HUES6 (cell line): ENCODE measurements at regions not wholly inside any gene's neighbourhood (a gene's known extent, or its start where the extent isn't known, plus 50 kb on each side); places are given as distances from the start of the nearest gene placed in this dataset.
"Not testable (repeated sequence)": the region's sequence is repeated elsewhere in the genome, so short reads cannot be mapped to it uniquely, and the experiment has no call there.

Experiments
- H3K27ac ChIP-seq: 2 replicates; pipeline ENCODE4 v1.7.0; 2013; ENCODE audit warnings: low read depth, mild to moderate bottlenecking, low read length, inconsistent platforms
- H3K27me3 ChIP-seq: 2 replicates; pipeline ENCODE4 v1.6.1; 2013; ENCODE audit warnings: low read length; ENCODE audit not compliant: control insufficient read depth, insufficient read depth
- H3K36me3 ChIP-seq: 2 replicates; pipeline ENCODE4 v1.6.1; 2013; ENCODE audit warnings: low read length; ENCODE audit not compliant: control insufficient read depth, insufficient read depth
- H3K4me1 ChIP-seq: 2 replicates; pipeline ENCODE4 v1.6.1; 2013; ENCODE audit warnings: low read length; ENCODE audit not compliant: control insufficient read depth, insufficient read depth
- H3K4me3 ChIP-seq: 2 replicates; pipeline ENCODE4 v1.5.1; 2013; ENCODE audit warnings: low read depth, low read length
- H3K9ac ChIP-seq: one replicate; pipeline ENCODE4 v1.6.1; 2013; ENCODE audit warnings: mild to moderate bottlenecking, low read length
- H3K9me3 ChIP-seq: 2 replicates; pipeline ENCODE4 v1.6.1; 2013; ENCODE audit warnings: low read depth, low read length; ENCODE audit not compliant: control insufficient read depth, insufficient read depth

- H3K9me3 ChIP-seq: no peaks in the 10 kb centered on the region
- H3K9ac ChIP-seq: no peak overlapping the region
- no peaks in the 10 kb centered on the region for H3K27me3 ChIP-seq
- H3K27ac ChIP-seq: no peak overlapping the region
- no peak overlapping the region for H3K4me3 ChIP-seq
- H3K36me3 ChIP-seq: no peaks in the 10 kb centered on the region
- H3K4me1 ChIP-seq: peaks cover 18% of the 10 kb centered on the region
These were observed 709.8 kb downstream of the LTN1 start for GRCh38 chr21:28282833-28283232.

GRCh38 chr21:28281357-28281756 is 711.3 kb downstream of the LTN1 start:
- H3K27me3 ChIP-seq: not testable (repeated sequence)

DNA sequence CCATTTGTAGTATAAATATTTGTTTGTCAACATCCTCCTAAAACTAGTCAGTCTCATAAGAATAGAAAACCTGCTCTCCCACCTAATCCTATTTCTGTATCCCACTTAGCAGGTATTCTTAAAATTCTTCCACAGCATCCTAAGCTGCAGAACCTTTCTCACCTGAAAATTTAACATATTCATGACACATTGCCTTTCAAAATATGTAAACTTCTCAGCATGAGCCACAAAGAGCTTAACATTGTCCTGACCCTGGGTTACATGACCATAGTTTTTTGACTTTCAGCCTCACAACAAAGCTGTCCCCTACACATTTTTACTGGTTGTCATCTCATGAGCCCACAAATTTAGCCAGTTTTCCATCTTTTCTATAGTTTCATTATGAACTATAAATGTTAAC is 712.1 kb downstream of the LTN1 start:
- Histone ChIP-seq H3K4me1 (peaks cover 18% of the 10 kb centered on the region), H3K4me3 (no peak overlapping the region), H3K27ac (no peak overlapping the region), H3K9me3 (peaks cover 2% of the 10 kb centered on the region; the same call in 1 of the 2 replicates), H3K9ac (no peak overlapping the region), H3K36me3 (no peaks in the 10 kb centered on the region), H3K27me3 (no peaks in the 10 kb centered on the region)

More at GRCh38 chr21:28281357-28281756, 711.3 kb downstream of the LTN1 start:
- H3K4me3 ChIP-seq, H3K36me3 ChIP-seq, H3K9ac ChIP-seq, H3K27ac ChIP-seq, H3K9me3 ChIP-seq: not testable (repeated sequence)
- peaks cover 18% of the 10 kb centered on the region for H3K4me1 ChIP-seq

DNA sequence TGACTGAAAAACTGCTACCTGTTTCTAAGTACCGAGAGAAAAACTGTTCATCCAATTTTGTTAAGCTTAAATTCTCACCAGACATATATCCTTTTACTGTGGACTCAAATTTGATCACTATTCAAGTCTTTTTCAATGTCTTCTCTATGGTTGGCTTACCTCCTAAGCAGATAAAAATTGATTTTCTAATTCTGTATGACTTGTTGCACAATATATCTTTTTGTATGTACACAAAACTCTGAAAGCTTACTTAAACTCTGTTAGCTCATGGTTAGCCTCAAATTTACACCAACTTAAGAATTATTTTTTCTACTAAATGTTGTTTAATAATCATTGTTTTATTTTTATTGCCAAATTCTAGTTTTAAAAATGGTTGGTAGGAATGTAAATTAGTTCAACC is 715.4 kb downstream of the LTN1 start:
- no peaks in the 10 kb centered on the region for H3K36me3 ChIP-seq
- H3K27me3 ChIP-seq: no peaks in the 10 kb centered on the region
- H3K4me1 ChIP-seq: peaks cover 4% of the 10 kb centered on the region; the same call in 1 of the 2 replicates
- H3K9me3 ChIP-seq: peaks cover 2% of the 10 kb centered on the region; the same call in 1 of the 2 replicates
- no peak overlapping the region for H3K4me3 ChIP-seq
- no peak overlapping the region for H3K27ac ChIP-seq
- H3K9ac ChIP-seq: no peak overlapping the region

DNA sequence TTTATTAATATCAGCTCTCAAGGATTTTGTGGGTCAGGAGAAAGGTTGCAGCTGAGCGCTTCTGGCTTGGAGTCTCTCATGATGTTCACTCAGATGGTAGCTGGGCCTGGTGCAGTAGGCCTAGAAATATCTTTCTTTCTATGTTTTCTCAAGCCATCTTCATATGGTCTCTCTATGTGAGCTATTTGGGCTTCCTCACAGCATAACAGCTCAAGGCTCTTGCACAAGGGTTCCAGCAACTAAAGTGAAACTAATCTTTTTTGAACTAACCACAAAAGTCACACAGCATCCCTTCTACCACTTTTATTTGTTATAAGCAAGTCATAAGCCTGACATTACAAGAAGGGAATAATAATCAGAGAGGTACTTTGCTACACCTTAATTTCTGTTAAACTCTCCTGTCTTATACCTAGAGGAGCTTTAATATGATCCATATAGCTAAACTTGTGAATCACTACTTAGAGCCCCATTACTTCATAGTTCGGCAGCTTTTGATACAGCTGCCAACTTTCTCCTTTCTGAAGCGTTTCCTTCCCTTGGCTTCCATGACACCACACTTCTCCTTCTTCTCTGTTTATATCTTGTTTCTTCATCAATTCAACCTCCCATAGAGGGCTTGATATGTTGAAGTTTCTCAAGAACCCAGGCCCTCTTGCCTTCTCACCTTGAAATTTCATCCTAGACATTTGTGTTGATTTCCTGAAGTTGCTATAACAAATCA is 720.2 kb downstream of the LTN1 start:
- Histone ChIP-seq H3K9me3 (peaks cover 2% of the 10 kb centered on the region; the same call in 1 of the 2 replicates), H3K27me3 (no peaks in the 10 kb centered on the region), H3K4me3 (no peak overlapping the region), H3K27ac (no peak overlapping the region), H3K4me1 (no peaks in the 10 kb centered on the region), H3K36me3 (no peaks in the 10 kb centered on the region), H3K9ac (no peak overlapping the region)

DNA sequence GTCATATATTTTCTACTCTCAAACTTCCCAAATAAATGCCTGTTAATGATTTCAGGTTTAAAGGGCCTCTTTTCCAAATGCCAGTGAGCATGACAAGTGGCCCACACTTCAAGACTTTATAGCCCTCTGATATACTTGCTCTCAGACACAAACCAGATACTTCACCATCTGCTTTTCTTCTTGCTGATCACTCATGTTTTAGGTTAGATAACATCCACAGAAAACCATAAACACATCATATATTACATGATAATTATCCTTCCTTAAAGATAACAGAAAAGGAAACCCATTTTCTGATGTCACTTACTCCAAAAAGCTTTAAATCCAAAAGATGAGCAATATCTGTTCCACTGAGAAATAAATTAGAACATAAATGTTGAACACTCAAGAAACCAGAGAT is 723.5 kb downstream of the LTN1 start:
- Histone ChIP-seq H3K27ac (no peak overlapping the region), H3K4me3 (no peak overlapping the region), H3K4me1 (no peaks in the 10 kb centered on the region), H3K9ac (no peak overlapping the region), H3K27me3 (no peaks in the 10 kb centered on the region), H3K36me3 (no peaks in the 10 kb centered on the region), H3K9me3 (no peaks in the 10 kb centered on the region)

DNA sequence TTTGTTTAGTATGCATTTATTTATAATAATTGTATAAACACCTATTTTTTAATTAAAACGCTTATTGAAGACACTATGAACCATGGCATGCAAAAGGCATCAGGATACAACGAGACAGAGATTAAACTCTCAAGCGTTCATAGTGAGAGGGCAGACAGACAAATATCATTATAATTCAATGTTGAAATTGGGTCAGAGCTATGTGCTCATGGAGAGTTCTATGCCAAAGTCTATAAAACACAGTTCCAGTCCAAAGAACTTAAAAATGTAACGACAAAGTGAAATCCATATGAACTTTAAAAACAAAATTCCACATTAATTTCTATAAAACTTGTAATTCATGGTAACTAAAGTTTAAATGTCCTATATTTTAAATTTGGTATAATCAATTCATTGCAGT is 724.0 kb downstream of the LTN1 start:
- H3K9ac ChIP-seq: no peak overlapping the region
- no peak overlapping the region for H3K4me3 ChIP-seq
- H3K36me3 ChIP-seq: no peaks in the 10 kb centered on the region
- no peaks in the 10 kb centered on the region for H3K4me1 ChIP-seq
- no peaks in the 10 kb centered on the region for H3K27me3 ChIP-seq
- no peaks in the 10 kb centered on the region for H3K9me3 ChIP-seq
- no peak overlapping the region for H3K27ac ChIP-seq

GRCh38 chr21:28267449-28267848 is 725.2 kb downstream of the LTN1 start:
- H3K4me3 ChIP-seq: no peak overlapping the region
- no peaks in the 10 kb centered on the region for H3K4me1 ChIP-seq
- H3K9ac ChIP-seq: no peak overlapping the region
- no peaks in the 10 kb centered on the region for H3K9me3 ChIP-seq
- H3K27me3 ChIP-seq: no peaks in the 10 kb centered on the region
- H3K27ac ChIP-seq: no peak overlapping the region
- no peaks in the 10 kb centered on the region for H3K36me3 ChIP-seq

DNA sequence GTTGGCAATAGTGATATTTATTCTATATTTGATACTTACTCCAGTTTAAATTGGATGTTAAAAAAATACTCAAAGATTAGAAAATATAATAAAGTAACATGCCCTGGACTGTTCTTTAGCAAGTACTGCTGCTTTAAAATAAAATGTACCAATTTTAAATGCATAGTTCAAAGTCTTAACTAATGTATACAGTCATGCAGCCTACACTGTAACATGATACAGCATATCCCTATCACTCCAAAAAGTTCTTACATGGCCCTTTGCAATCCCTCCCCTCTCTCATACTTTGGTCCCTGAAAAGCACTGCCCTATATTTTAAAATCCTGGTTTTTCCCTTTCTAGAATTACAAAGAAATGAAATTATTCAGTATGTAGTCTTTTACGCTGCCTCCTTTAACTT is 726.6 kb downstream of the LTN1 start:
- H3K4me3 ChIP-seq: no peak overlapping the region
- no peaks in the 10 kb centered on the region for H3K4me1 ChIP-seq
- no peaks in the 10 kb centered on the region for H3K27me3 ChIP-seq
- no peaks in the 10 kb centered on the region for H3K9me3 ChIP-seq
- no peak overlapping the region for H3K9ac ChIP-seq
- H3K27ac ChIP-seq: no peak overlapping the region
- H3K36me3 ChIP-seq: no peaks in the 10 kb centered on the region

- H3K9me3 ChIP-seq: no peaks in the 10 kb centered on the region
- no peaks in the 10 kb centered on the region for H3K27me3 ChIP-seq
- no peaks in the 10 kb centered on the region for H3K4me1 ChIP-seq
- H3K9ac ChIP-seq: no peak overlapping the region
- H3K36me3 ChIP-seq: no peaks in the 10 kb centered on the region
- H3K4me3 ChIP-seq: no peak overlapping the region
- no peak overlapping the region for H3K27ac ChIP-seq
These were observed 728.7 kb downstream of the LTN1 start for GRCh38 chr21:28263974-28264373.

DNA sequence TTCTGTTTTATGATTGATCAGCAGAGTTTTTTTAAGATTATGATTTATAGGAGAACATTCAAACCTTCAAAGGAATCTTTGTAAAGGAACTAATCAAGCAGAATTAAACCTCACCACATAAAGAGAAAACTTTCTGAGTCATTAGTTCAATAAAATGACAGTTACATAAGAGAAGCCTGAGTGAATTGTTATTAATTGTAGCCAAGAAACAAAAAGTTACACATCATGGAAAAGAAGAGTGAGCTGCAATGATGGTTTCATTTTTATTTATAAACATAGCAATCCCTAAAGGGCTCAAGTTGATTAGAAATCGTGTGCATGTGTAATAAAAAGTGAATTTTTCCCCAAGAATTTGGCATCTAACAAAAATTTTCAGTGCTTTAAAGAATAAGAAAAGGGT is 731.4 kb downstream of the LTN1 start:
- Histone ChIP-seq H3K4me1 (no peaks in the 10 kb centered on the region), H3K27me3 (no peaks in the 10 kb centered on the region), H3K4me3 (no peak overlapping the region), H3K9me3 (peaks cover 4% of the 10 kb centered on the region; the same call in 1 of the 2 replicates), H3K36me3 (no peaks in the 10 kb centered on the region), H3K9ac (no peak overlapping the region), H3K27ac (no peak overlapping the region)
